GM23248 (cell line): ENCODE measurements at regions not wholly inside any gene's neighbourhood (a gene's known extent, or its start where the extent isn't known, plus 50 kb on each side); places are given as distances from the start of the nearest gene placed in this dataset.

ENCODE experiments used
- DNase-seq: peaks from one replicate; pipeline ENCODE4 v3.0.0-alpha.2; 2015
- H2AFZ ChIP-seq: fragments of 200-600 bp; sonication (generic); 2 replicates; pipeline ENCODE4 v1.6.1; 2016; ENCODE audit warnings: antibody characterized with exemption
- H3F3A ChIP-seq: fragments of 200-600 bp; sonication (generic); 2 replicates; pipeline ENCODE4 v1.6.1; 2016; ENCODE audit warnings: mild to moderate bottlenecking, antibody characterized with exemption, mixed run types; ENCODE audit not compliant: insufficient read depth
- H3K27ac ChIP-seq: fragments of 200-600 bp; sonication (generic); 2 replicates; pipeline ENCODE4 v1.5.1; 2016; ENCODE audit warnings: mild to moderate bottlenecking
- H3K27me3 ChIP-seq: fragments of 200-600 bp; sonication (generic); replicated peaks from 2 replicates; pipeline ENCODE4 v1.6.1; 2016; ENCODE audit warnings: mild to moderate bottlenecking; ENCODE audit not compliant: insufficient read depth
- H3K36me3 ChIP-seq: fragments of 200-600 bp; sonication (generic); 2 replicates; pipeline ENCODE4 v1.6.1; 2016; ENCODE audit warnings: low read depth, mild to moderate bottlenecking
- H3K4me1 ChIP-seq: fragments of 200-600 bp; sonication (generic); 2 replicates; pipeline ENCODE4 v1.6.1; 2016; ENCODE audit warnings: mild to moderate bottlenecking; ENCODE audit not compliant: insufficient read depth
- H3K4me2 ChIP-seq: fragments of 200-600 bp; sonication (generic); one replicate; pipeline ENCODE4 v1.6.1; 2016; ENCODE audit warnings: mild to moderate bottlenecking; ENCODE audit not compliant: unreplicated experiment
- H3K4me3 ChIP-seq: fragments of 200-600 bp; sonication (generic); 2 replicates; pipeline ENCODE4 v1.5.1; 2016; ENCODE audit warnings: mild to moderate bottlenecking
- H3K79me2 ChIP-seq: fragments of 200-600 bp; sonication (generic); 2 replicates; pipeline ENCODE4 v1.6.1; 2016; ENCODE audit warnings: mild to moderate bottlenecking; ENCODE audit not compliant: insufficient read depth
- H3K9ac ChIP-seq: fragments of 200-600 bp; sonication (generic); 2 replicates; pipeline ENCODE4 v1.6.1; 2016; ENCODE audit warnings: mild to moderate bottlenecking
- H3K9me2 ChIP-seq: fragments of 200-600 bp; sonication (generic); 2 replicates; pipeline ENCODE4 v1.6.1; 2016; ENCODE audit warnings: mixed run types, mild to moderate bottlenecking, moderate library complexity; ENCODE audit not compliant: insufficient read depth
- H3K9me3 ChIP-seq: fragments of 200-600 bp; sonication (generic); one replicate; pipeline ENCODE4 v1.6.1; 2017; ENCODE audit warnings: low read depth
- H4K20me1 ChIP-seq: fragments of 200-600 bp; sonication (generic); 2 replicates; pipeline ENCODE4 v1.6.0; 2016; ENCODE audit not compliant: insufficient read depth
- EZH2 ChIP-seq: fragments of 200-600 bp; sonication (generic); IDR thresholded peaks from 2 replicates; pipeline ENCODE4 v1.6.1; 2018; ENCODE audit warnings: antibody characterized with exemption, mild to moderate bottlenecking; ENCODE audit not compliant: insufficient read depth, poor library complexity, severe bottlenecking
- EZH2phosphoT487 ChIP-seq: fragments of 200-600 bp; sonication (generic); IDR thresholded peaks from 2 replicates; pipeline ENCODE4 v1.6.1; 2018; ENCODE audit warnings: antibody characterized with exemption, moderate library complexity, mild to moderate bottlenecking, low read depth; ENCODE audit not compliant: insufficient read depth
- WGBS, 2 experiments: methylation state at CpG; one replicate each; pipeline ENCODE4 v1.1.6; 2015 to 2017; ENCODE audit warnings: low lambda C conversion rate in 2 of 2, low coverage in 1 of 2; ENCODE audit errors: missing lambda C conversion rate in 2 of 2; 5-methylcytosine and 5-hydroxymethylcytosine counted together
- in situ Hi-C: fragments of 300-500 bp; cut with MboI; formaldehyde crosslinking; loops from 2 replicates; pipeline ENCODE4 v1.15.0; 2020

DNA sequence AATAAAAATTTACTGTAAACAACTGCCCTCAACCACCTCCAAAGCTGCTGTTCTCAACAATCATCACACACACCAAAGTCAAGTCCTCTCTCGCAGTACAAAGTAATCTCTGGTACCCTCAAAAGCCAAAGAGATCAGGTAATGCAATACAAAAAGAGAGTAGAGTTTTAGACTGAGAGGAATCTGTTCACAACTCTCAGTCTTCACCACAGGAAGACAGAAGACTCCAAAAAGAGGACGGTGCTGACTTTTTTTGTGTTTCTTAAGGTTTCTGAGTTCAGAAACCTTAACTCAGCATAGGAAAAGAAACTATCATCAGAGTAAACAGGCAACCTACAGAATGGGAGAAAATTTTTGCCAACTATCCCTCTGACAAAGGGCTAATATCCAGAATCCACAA lies 1072.3 kb upstream of the DIAPH2 start:
- Histone ChIP-seq H3K79me2 (no peaks in the 10 kb centered on the region), H3K9me3 (no peaks in the 10 kb centered on the region), H3K9me2 (no peaks in the 10 kb centered on the region), H3K4me3 (no peak overlapping the region), H3K4me2 (no peak overlapping the region), H2AFZ (no peak overlapping the region), H3K36me3 (no peaks in the 10 kb centered on the region), H3K27me3 (no peaks in the 10 kb centered on the region), H3K9ac (no peak overlapping the region), H4K20me1 (no peaks in the 10 kb centered on the region), H3F3A (no peaks in the 10 kb centered on the region), H3K27ac (no peak overlapping the region), H3K4me1 (no peaks in the 10 kb centered on the region)
- in situ Hi-C loops, result no loop called here
- DNase-seq, result no peak
- WGBS, 2 experiments, result 7 to 16% methylated on average over 2 of the region's 2 CpGs
- TF ChIP-seq EZH2, result no peak
- no peak for TF ChIP-seq EZH2phosphoT487

DNA sequence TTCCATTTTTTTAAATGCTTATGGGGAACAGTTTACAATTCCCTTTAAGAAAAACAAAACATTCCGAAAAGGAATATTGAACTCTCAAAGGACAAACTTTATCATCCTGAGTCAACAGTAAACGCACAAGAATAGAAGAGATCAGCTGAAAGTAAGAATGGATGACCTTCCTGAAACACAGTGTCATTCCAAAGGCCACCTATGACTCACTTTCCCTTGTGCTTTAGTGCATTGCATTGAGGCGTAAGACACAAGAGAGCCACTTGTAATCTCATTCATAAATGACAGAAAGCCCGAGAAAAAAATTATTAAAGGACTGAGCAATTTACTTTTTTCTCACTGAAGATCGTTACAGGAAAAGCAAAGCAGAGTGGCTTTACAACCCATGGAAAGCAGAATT lies 1062.4 kb upstream of the DIAPH2 start:
- Histone ChIP-seq H3K9ac (no peak overlapping the region), H3K4me1 (no peaks in the 10 kb centered on the region), H3K79me2 (no peaks in the 10 kb centered on the region), H3K9me3 (no peaks in the 10 kb centered on the region), H3K27ac (no peak overlapping the region), H3K4me3 (no peak overlapping the region), H3K9me2 (no peaks in the 10 kb centered on the region), H3K36me3 (no peaks in the 10 kb centered on the region), H3K27me3 (no peaks in the 10 kb centered on the region), H3F3A (no peaks in the 10 kb centered on the region), H3K4me2 (no peak overlapping the region), H4K20me1 (no peaks in the 10 kb centered on the region), H2AFZ (no peak overlapping the region)
- DNase-seq, result no peak
- in situ Hi-C loops, result no loop called here
- TF ChIP-seq EZH2 (no peak), EZH2phosphoT487 (no peak)
- 17 to 19% methylated on average over 5 of the region's 5 CpGs for WGBS, 2 experiments

DNA sequence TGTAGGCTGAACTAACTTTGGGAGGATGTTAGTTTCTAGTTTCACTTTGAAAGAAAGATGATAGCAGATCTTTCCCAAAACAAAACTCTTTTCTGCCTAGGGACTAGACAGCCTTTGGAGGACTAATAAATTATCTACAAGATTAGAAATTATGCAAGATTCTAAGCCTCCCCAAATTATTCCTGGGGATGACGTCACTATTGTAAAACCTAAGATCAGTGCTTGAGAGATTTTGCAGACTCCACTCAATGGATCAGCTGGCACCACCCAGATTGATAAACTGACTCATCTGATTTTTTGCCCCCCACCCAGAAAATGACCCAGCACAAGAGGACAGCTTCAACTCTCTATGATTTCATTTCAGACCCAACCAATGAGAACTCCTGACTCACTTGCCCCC lies 1057.9 kb upstream of the DIAPH2 start:
- H3F3A ChIP-seq, result no peaks in the 10 kb centered on the region
- H3K9ac ChIP-seq, result no peak overlapping the region
- H3K4me3 ChIP-seq, result no peak overlapping the region
- no peaks in the 10 kb centered on the region for H4K20me1 ChIP-seq
- no peaks in the 10 kb centered on the region for H3K79me2 ChIP-seq
- in situ Hi-C loops, result no loop called here
- no peaks in the 10 kb centered on the region for H3K27me3 ChIP-seq
- no peaks in the 10 kb centered on the region for H3K36me3 ChIP-seq
- 8 to 17% methylated on average over 1 of the region's 1 CpG for WGBS, 2 experiments
- no peaks in the 10 kb centered on the region for H3K9me3 ChIP-seq
- no peak overlapping the region for H3K4me2 ChIP-seq
- TF ChIP-seq EZH2 (no peak), EZH2phosphoT487 (no peak)
- DNase-seq, result no peak
- no peaks in the 10 kb centered on the region for H3K9me2 ChIP-seq
- H3K4me1 ChIP-seq, result no peaks in the 10 kb centered on the region
- H3K27ac ChIP-seq, result no peak overlapping the region
- H2AFZ ChIP-seq, result no peak overlapping the region

DNA sequence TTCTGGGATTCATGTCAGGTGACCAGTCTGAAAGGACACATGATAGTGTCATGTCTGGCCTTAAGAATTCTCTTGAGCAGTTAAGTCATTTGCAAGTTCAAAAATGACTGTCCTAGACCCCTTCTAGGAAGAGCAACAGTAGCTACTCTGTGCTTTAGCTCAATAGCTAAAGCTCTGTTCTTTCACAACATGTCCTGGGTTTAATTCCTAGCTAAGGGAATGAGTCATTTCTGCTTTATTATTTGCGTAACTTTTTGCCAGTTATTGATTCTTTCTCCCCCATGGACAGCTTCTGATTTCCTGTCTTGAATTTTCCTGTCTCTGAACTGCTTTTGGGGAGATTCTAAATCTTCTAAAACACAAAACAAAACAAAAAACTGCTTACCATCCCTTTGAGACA lies 1055.8 kb upstream of the DIAPH2 start:
- Histone ChIP-seq H3K4me3 (no peak overlapping the region), H3K27me3 (no peaks in the 10 kb centered on the region), H3F3A (no peaks in the 10 kb centered on the region), H3K9me3 (no peaks in the 10 kb centered on the region), H3K4me1 (no peaks in the 10 kb centered on the region), H3K36me3 (no peaks in the 10 kb centered on the region), H4K20me1 (no peaks in the 10 kb centered on the region), H3K27ac (no peak overlapping the region), H2AFZ (no peak overlapping the region), H3K4me2 (no peak overlapping the region), H3K79me2 (no peaks in the 10 kb centered on the region), H3K9ac (no peak overlapping the region), H3K9me2 (no peaks in the 10 kb centered on the region)
- in situ Hi-C loops, result no loop called here
- WGBS, 2 experiments, result 43 to 58% methylated on average over 1 of the region's 1 CpG
- no peak for DNase-seq
- TF ChIP-seq EZH2phosphoT487 (no peak), EZH2 (no peak)

DNA sequence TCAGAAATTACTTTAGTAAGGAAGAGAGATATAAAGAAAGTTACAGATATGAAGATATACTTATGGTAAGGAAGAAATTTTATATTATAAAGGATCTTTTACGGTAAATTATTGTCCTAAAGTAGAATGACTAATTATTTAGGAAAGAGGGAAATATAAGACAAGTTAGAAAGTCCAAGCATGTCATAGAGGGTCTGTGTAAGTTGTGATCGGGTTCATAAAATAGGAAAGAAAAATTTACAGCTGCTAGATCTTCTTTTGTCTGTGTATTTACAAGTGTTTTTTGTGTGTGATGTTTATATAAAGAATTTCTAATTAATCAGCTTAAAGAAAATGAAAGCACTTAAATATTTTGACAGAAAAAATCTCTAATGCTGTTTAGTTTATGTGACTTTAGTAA lies 1054.9 kb upstream of the DIAPH2 start:
- in situ Hi-C loops, result no loop called here
- Histone ChIP-seq H3K4me2 (no peak overlapping the region), H3K4me3 (no peak overlapping the region), H3K9me3 (no peaks in the 10 kb centered on the region), H3K9me2 (no peaks in the 10 kb centered on the region), H3K4me1 (no peaks in the 10 kb centered on the region), H3K79me2 (no peaks in the 10 kb centered on the region), H3F3A (no peaks in the 10 kb centered on the region), H2AFZ (no peak overlapping the region), H3K9ac (no peak overlapping the region), H3K27me3 (no peaks in the 10 kb centered on the region), H3K27ac (no peak overlapping the region), H3K36me3 (no peaks in the 10 kb centered on the region), H4K20me1 (no peaks in the 10 kb centered on the region)
- no peak for DNase-seq
- WGBS, 2 experiments, result 22 to 25% methylated on average over 2 of the region's 2 CpGs
- no peak for TF ChIP-seq EZH2phosphoT487
- TF ChIP-seq EZH2, result no peak
